Endothelial cell of umbilical vein (primary cell): ENCODE measurements at regions not wholly inside any gene's neighbourhood (a gene's known extent, or its start where the extent isn't known, plus 50 kb on each side); places are given as distances from the start of the nearest gene placed in this dataset.

Experiments
- CTCF ChIP-seq, 2 donors: IDR thresholded peaks; 1 replicate in 1 of 2; 2 replicates in 1 of 2; pipeline ENCODE4 v1.5.1; 2011; ENCODE audit warnings: low read length in 2 of 2, mild to moderate bottlenecking in 2 of 2, moderate library complexity in 2 of 2, control low read depth in 1 of 2, inconsistent platforms in 1 of 2, low read depth in 1 of 2; ENCODE audit not compliant: insufficient read depth in 1 of 2; ENCODE audit errors: extremely low read depth in 1 of 2
- FOS ChIP-seq: IDR thresholded peaks from 2 replicates; pipeline ENCODE4 v1.6.1; 2011; ENCODE audit warnings: mild to moderate bottlenecking, low read length, moderate library complexity, borderline replicate concordance; ENCODE audit not compliant: insufficient read depth
- JUN ChIP-seq: IDR thresholded peaks from 2 replicates; pipeline ENCODE4 v1.6.1; 2011; ENCODE audit warnings: borderline replicate concordance, low read depth; ENCODE audit not compliant: insufficient read length, insufficient read depth
- MYC ChIP-seq: IDR thresholded peaks from one replicate; pipeline ENCODE4 v1.6.1; 2011; ENCODE audit warnings: mild to moderate bottlenecking, low read depth, low read length
- POLR2A ChIP-seq: IDR thresholded peaks from 2 replicates; pipeline ENCODE4 v1.6.1; 2012; ENCODE audit warnings: low read depth, mild to moderate bottlenecking, control low read depth, low read length
- POLR2AphosphoS5 ChIP-seq: IDR thresholded peaks from 2 replicates; pipeline ENCODE4 v1.6.1; 2012; ENCODE audit warnings: low read depth, mild to moderate bottlenecking, control low read depth, low read length, moderate library complexity; ENCODE audit not compliant: insufficient read depth

DNA sequence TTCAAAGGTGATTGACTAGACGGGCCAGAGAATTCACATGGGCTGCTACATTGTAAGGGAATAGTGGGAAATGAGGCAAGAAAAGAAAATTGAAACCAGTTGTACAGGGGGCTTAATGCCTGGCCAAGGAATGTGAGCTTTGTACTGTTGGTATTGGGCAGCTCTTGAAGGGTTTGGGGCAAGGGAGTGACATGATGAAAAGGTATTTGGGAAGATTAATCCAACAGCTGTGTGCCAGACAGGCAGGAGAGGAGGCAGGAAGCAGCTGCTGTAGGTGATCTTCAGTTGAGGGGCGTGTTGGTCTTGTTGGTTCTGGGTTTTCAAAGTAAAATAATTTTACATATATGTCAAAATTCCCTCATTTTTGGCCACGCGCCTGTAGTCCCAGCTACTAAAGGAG is 384.5 kb upstream of the TENM3 start:
- TF ChIP-seq MYC (no peak), CTCF (IDR thresholded peaks at IDR 0.05; ENCODE audit: extremely low read depth in 1 of 2, insufficient read depth in 1 of 2, low read depth in 1 of 2, low read length in 2 of 2) (no peak), FOS (no peak), POLR2A (no peak), JUN (no peak), POLR2AphosphoS5 (no peak)
